GM19043 (cell line): ENCODE measurements at regions not wholly inside any gene's neighbourhood (a gene's known extent, or its start where the extent isn't known, plus 50 kb on each side); places are given as distances from the start of the nearest gene placed in this dataset.

Experiments
- ATAC-seq: cut with Tn5 transposase; IDR thresholded peaks from one replicate; pipeline ENCODE4 v1.9.1; 2021; ENCODE audit warnings: low read depth; ENCODE audit not compliant: unreplicated experiment

DNA sequence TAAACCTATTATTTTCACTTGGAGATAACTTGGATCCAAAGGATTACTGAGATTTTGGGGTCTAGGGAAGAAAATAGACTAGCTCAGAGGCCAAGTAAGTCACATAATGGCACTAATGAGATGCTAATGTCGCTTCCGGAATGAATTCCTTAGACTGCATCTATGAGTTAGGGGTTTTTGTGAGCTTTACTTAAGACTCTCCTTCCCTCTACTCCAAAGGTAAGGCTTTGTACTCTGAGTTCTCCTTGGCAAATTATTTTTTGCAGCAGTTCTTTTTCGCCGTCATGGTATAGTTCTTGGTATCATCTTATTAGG is 143.9 kb upstream of the KLF14 start:
- no peak for ATAC-seq

DNA sequence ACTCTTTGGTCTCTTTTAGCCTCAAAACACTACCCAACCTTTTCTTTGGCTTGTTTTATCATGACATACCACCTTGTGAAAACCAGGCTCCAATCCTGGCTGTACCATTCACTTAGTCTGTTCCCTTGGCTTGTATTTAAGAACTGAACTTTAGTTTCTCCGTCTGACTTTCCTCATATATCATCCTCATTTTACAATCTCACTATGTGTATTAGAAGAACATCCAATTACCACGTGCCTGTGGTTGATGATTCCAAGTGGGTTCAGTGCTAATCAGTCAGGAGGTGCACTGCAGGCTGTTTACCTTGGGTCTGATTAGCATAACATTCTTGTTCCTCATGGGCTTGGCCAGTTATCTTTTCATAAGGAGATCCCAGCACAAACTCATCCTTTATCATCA is 144.8 kb upstream of the KLF14 start:
- no peak for ATAC-seq

DNA sequence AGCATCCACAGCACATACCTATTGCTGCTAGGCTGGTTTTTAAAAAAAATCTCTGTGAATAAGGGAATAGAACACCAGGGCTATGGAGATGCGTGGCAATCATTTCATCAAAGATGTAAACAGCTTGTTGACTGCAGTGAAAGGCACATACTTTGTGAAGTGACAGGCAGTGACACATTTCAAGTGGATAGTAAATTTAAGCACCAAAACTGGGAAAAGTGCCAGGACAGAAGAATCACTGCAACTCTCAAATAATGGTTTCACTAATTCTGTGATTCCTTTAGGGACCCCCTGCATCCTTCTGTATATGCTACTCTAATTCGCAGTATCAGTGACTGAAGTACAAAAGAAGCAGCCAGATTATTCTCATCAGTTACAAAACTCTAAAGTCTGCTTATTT is 145.2 kb upstream of the KLF14 start:
- ATAC-seq = no peak

DNA sequence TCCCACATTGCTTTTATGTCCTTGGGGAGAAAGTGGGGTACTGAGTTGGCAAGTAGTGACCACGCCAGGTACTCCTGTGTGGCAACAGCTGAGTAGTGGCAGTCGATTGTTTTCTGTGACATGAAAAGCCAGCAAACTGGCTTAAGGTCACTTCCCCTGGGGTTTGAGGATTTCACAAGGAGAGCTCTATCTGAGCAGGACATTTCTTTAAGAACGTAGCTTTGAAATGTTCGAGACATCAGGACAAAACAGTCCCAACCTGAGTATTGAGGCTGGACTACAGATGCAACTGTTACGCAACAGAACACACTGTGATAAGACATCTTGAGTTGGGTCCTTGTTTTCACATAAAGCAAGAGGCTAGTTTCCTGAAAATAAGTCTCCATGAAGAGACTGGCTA is 146.7 kb upstream of the KLF14 start:
- no peak for ATAC-seq

DNA sequence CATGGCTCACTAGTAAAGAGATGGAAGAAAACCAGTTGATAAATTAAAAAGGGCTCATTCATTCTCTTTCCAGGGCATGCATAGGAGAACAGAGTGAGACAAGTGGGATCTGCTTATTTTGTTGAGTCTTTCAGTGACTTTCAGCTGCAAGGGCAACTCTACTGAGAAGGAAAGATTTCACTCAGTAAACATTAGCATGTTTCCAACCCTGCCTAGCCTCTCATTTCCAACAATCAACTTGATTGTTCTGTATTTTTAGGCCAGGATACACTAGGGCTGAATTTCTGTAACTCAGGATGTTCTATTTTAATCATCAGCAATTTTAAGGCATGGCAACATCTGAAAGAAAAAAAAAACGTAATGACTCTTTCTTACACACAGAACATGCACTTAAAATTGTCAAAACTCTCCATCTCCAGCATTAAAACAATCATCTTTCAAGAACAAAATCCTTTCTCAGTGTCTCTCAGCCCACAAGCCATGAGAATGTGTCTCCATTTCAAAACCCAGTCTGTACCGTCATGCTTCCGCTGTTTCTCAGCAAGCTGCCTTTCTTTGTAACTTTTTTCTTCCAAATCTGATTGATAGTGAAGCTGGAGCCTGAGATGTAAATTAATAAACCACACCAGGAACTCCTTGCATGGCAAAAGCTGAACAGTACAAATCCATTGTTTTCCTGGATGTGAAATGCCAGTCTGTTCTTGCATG is 147.2 kb upstream of the KLF14 start:
- no peak for ATAC-seq

DNA sequence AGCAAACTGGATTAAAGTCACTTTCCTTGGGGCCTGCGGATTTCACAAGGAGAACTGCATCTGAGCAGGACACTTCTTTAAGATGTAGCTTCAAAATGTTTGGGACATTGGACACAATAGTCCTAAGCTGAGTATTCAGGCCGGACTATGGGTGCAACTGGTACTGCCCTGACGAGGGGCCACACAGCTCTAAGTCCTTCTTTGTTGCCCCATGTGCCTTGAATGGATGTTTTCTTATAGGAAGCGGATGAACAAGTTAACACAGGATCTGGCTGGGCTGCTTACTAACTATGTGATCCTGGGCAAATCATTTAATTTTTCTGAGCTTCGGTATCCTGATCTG is 147.8 kb upstream of the KLF14 start:
- no peak for ATAC-seq

DNA sequence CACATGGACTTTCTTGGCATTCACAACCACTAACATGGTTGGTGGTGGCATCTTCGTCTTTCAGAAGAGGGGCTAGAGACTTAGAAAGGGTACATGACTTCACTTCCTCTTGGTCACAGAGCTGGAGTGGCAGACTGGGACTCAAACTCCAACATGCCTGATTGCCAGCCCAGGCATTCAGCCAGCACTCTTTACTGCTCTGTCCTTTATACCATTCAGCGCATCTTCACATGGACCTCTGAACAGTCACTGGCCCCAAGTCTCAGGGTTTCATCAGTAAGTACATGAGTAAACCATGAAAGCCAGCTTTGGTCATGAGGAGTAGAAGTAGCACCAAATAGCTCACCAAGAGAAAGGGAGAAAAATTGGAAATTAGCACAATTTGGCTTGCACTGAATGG is 148.4 kb upstream of the KLF14 start:
- no peak for ATAC-seq

DNA sequence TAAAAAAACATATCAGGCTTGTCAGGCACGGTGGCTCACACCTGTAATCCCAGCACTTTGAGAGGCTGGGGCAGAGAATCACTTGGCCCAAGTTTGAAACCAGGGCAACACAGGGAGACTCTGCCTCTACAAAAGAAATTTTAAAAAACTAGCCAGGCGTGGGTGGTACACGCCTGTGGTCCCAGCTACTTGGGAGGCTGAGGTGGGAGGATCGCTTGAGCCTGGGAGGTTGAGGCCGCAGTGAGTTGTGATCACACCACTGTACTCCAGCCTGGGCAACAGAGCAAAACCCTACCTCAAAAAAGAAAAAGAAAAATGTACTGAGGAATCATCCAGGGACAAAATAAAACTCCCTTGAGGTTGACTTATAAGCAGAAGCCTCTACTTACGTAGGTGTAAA is 149.9 kb upstream of the KLF14 start:
- no peak for ATAC-seq

DNA sequence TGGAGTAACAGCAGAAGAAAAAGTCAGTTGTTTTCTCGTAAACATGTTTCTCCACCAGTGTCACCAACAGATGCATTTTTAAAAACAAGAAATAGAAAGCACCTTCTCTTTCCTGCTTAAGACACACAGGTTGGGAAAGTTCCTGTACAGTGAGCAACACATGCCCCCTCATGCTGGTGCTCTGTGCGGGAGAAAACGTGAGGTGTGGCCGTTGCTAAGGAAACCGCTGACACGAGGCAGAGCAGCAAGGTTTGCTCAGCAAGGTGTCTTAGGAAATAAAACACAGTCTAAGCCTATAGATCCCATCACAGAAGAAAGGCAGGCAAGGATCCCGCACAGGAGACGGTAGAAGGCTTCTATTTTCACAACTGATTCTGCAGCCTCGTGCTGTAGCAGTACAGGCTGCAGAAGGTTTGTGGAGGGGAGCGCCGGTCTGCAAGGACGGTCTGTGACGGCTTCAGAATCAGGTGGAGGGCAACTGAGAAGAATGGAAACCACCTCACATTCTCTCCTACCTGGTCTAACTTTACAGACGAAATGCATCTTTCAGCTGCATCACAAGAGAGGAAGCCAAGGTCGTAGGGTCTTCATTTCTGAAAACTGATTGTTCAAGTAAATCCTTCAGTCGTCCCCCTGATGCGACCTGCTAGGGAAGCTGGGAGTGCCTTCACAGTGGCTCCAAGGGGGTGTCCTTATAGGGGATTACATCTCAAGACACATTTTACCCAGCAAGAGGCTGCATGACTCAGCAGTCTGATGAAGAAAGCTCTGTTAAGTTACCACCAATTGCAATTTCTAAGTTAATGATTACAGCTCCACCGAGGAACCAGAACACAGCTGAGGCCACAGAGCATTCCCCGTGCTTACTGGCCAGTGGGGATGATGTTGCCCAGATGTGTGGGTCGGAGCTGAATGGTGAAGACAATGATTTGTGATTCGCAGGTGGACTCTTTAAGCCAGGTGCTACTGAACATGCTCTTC is 150.7 kb upstream of the KLF14 start:
- no peak for ATAC-seq

DNA sequence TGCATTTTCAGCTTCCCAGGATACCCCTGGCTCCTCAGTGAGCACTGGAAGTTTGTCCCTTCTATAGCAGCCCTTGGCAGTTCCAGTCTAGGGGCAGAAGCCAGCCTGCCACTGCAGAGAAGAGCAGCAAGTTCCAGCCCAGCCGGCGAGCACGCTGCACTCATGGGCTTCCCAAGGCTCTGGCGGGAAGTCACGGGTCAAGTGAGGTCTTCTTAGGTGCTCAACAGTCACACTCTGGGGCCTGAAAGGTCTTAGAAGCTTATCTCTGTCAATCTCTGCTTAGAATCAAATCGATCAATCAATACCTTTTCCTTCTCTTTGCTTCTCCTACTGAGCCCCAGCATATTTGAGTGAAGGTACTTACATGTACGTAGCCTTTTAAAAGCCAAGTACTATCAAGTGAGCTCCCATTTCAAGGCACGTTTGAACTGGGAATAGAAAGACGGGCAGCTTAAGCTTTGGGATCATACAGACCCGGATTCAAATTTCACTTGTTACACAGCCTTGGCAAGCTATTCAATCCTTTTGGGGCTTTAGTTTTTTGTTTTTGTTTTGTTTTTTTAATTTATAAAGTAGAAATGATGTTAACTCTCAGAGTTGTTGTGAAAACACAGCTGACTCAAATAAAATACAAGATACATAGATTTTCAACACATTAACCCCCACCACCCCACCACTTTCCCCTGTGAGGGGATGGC is 152.6 kb upstream of the KLF14 start:
- no peak for ATAC-seq

DNA sequence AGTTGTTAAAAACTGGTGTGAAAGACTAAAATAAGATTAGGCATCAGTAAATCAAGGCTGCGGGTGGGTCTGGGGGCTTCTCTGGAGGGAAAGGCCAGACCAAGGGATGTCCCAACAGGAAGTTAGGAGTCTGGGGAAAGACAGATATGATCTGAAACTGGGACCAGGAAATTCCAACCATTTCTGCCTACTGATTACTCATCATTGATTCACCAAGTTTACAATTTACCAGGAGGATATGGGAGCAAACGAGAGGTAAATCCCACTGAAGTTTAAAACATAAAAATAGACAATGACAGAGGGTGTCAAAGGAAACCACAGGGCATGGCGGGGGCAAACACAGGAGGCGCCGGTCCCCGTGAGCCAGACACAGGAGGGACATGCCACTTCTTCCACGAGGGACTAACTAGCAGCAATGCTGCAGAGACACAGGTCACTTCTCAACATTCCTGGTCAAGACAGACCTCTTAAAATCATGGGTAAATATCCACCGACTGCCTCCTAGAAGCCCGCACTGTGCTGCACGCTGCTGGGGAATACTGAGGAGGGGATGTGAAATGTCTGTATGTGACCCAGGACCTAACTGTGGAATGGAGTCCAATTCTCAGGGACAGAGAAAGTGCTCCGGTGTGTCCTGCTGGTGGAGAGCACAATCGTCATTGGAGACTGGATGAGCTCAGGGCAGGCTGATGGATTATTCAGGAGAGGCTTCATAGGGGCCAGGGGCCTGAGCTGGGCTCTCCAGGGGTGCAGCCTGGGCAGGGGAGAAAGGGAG is 153.4 kb upstream of the KLF14 start:
- no peak for ATAC-seq

DNA sequence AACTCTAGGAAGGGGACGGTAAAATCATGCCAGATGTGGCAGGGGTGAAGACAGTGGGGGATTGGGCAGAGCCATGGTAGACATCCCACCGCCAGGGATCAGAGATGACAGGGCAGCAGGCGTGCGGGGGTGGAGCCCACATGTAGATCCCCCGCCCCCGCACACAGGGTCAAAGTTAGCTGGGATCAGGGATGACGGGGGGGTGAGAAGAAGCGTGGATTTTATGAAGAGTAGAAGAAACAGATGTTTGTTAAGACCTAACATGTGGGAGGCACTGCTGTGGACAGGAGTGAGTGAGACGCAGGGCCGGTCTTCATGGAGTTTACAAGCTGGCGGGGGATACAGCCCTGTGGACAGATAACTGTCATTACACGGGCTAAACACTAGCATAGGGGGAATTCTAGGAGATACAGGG is 154.0 kb upstream of the KLF14 start:
- ATAC-seq = no peak

DNA sequence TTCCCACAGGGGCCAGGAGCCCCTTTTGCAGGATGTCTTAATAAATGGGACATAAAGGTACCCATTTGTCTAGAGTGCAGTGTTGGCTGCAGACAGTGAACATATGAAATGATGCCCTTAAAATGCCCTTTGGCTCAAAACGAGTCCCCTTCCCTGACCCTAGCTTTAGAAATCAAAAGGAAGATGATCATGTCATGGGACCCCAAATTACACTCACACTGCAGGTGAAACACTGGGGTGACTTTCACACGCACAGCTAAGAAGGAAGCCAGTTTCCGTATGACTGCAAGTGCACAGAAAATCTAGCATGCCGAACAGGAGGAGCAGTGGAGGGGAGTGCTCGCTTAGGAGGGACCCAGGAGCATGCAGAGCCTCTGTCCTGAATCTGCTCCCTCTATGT is 154.5 kb upstream of the KLF14 start:
- no peak for ATAC-seq

DNA sequence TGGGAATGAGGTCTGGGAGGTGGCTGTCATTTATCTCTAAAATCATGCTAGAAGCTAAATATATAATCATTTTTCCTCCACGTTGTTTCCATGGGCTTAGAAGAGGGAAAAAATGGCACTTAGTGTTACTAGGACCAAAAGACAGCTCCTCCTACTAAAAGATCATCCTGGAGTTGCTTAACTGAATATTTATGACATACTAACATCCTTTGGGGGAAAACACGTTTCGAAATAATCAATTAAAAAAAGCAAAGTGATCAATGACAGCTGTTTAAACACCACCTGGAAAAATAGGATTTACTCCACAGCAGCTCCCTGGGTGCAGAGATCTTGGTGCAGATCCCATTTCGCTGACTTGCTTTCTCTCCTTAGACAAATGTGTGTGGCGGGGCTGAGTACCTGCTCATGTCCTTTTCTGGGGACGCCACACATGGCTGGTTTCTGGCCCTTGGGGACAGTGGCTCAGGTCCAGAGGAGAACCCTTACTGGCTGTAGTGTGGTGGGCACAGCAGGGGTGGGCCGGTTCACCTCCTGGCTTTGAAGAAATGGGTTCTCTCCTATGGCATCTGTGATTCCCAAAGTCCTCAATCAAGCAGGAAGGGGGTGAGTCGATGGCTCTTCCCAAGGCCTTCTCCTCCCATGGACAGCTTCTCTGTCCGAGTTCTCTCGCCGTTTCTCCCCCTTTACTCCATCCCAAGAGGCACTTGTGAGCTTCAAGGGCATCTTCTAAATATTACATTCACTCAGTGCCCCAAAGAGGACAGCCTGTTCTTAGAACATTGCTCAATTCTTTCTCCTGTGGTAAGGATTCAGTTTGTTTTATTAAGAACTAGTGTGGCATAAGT is 156.4 kb upstream of the KLF14 start:
- ATAC-seq = no peak

DNA sequence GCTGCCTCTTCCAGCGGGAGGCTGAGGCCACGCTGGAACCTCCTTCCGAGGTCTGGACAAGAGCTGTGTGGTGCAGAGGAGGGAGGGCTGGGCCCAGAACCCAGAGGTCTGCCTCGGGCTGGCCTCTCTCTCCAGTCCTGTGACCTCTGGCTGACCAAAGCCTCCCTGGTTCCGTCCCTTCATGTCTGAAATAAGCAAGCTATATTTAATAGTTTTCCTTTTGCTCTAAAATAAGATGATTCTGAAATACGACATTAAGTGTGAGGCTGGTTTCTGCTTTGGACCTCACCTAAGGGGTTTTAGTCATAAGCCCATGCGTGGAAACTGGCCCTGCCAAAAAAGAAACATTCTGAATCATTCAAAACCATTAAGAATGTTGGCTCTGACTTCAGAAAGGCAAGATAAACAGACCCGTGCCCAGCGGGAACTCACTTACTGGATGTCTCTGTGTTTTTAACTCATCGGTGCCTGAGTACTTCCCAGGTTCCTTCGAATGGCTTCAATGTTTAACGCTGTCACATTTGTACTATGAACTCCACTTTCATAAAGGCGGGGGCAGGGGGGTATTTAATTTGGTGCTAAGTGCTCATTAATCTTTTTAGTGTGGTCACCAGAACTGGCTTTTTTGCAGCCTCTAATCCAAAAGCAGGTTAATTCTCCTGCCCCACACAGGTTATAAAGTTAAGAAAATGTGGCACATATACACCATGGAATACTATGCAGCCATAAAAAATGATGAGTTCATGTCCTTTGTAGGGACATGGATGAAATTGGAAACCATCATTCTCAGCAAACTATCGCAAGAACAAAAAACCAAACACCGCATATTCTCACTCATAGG is 157.5 kb upstream of the KLF14 start:
- ATAC-seq = no peak

DNA sequence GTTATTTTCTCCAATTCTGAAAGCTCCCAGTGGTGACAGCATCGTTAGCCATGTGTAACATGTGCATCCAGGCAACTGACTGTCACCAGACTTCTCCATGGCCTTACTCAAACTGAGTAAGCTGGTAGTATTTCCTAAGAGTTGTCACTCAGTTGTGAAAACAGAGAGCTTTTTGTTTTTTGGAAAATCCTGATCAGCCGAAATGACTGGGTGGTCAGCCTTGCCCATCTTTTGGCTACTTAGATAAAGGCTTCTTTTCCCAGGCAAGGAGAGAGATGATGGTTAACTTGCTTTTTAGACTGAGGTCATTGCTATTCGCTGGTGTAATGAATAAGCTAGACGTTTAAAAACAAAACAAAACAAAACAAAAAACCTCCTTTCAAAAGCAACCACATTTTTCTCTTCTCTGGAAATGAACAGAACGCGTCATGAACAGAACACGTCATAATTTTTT is 159.5 kb upstream of the KLF14 start:
- no peak for ATAC-seq

DNA sequence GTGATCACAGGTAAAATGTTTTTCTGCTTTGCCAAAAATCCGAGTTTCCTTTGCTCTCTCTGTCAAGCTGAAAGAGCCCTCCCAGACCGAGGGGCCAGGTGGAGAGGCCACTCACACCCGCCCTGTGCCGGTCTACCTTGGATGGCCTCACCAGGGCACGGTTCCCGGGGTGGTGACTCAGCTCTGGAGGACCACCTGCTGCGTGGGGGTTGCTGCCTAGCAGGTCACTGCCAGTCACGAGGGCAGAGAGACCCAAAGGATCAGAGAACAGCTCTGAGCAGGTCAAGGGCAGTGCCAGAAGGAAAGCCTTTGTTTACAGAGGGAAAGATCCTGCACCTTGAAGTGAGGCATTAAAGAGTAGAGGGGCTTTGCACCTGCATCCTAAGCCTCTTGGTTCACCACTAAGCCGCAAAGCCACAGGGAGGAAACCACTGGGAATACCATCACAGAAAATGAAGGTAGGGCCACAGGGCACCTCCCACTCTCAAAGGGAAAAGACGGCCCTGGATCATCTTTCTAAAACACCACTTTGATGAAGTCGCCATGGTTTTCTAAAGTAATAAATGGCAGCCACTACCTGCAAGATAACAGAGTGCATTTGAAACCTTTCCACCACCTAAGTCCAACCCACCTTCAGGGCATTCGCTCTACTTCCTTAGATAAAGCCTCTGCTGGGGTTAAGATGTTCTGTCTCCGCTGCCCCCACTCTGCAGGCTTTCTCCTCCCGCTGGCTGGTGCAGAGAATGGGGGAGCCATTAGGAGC is 160.3 kb upstream of the KLF14 start:
- no peak for ATAC-seq
